CD4-positive, alpha-beta T cell (primary cell): ENCODE measurements at regions not wholly inside any gene's neighbourhood (a gene's known extent, or its start where the extent isn't known, plus 50 kb on each side); places are given as distances from the start of the nearest gene placed in this dataset.

Experiments used
- ATAC-seq: fragments of 200-7000 bp; cut with Tn5 transposase; one replicate; pipeline ENCODE4 v1.10.0; 2022; ENCODE audit warnings: mild to moderate bottlenecking; ENCODE audit not compliant: poor library complexity
- CTCF ChIA-PET: fragments of 350-600 bp; sonication (Branson Sonifier 250); formaldehyde crosslinking; loops from one replicate; lab custom pipeline; 2021; ENCODE audit warnings: antibody characterized with exemption, inconsistent platforms; lab: Charles Lee
- POLR2A ChIA-PET: fragments of 350-600 bp; sonication (Branson Sonifier 250); formaldehyde crosslinking; loops from one replicate; lab custom pipeline; 2021; ENCODE audit warnings: antibody characterized with exemption, inconsistent platforms; lab: Charles Lee
- DNase-seq, 14 experiments: peaks; one replicate each; pipeline ENCODE4 v3.0.0-alpha.2; 2013 to 2020; ENCODE audit warnings: mixed read lengths in 2 of 14
- H3K27ac ChIP-seq, 2 donors: one replicate each; pipeline versions ENCODE4 v1.5.1 to v1.7.0; 2013; ENCODE audit warnings: low read length in 2 of 2, low read depth in 1 of 2, mild to moderate bottlenecking in 1 of 2
- H3K27me3 ChIP-seq, 2 experiments: 1 replicate in 1 of 2; 2 replicates in 1 of 2; pipeline versions ENCODE4 v1.6.1 to v1.7.0; 2013; ENCODE audit warnings: low read length in 2 of 2, control low read depth in 1 of 2, mild to moderate bottlenecking in 1 of 2, moderate library complexity in 1 of 2; ENCODE audit not compliant: insufficient read depth in 2 of 2, control insufficient read depth in 1 of 2
- H3K36me3 ChIP-seq: one replicate; pipeline ENCODE4 v1.6.1; 2013; ENCODE audit warnings: low read length, control low read depth; ENCODE audit not compliant: insufficient read depth
- H3K4me1 ChIP-seq: one replicate; pipeline ENCODE4 v1.6.1; 2013; ENCODE audit warnings: low read length, control low read depth; ENCODE audit not compliant: insufficient read depth
- H3K4me3 ChIP-seq: one replicate; pipeline ENCODE4 v1.5.1; 2013; ENCODE audit warnings: mild to moderate bottlenecking, low read length, moderate library complexity
- H3K9me3 ChIP-seq, 2 experiments: 1 replicate in 1 of 2; 2 replicates in 1 of 2; pipeline versions ENCODE4 v1.6.1 to v1.7.0; 2013; ENCODE audit warnings: low read length in 2 of 2, mild to moderate bottlenecking in 2 of 2, control low read depth in 1 of 2, moderate library complexity in 1 of 2; ENCODE audit not compliant: control insufficient read depth in 1 of 2, insufficient read depth in 1 of 2
- H3K27ac Mint-ChIP-seq: one replicate; pipeline ENCODE4 v1.8.0; 2020; ENCODE audit warnings: mixed read lengths
- H3K27me3 Mint-ChIP-seq: one replicate; pipeline ENCODE4 v1.8.0; 2021; ENCODE audit warnings: mixed read lengths
- H3K36me3 Mint-ChIP-seq: one replicate; pipeline ENCODE4 v1.8.0; 2021; ENCODE audit warnings: low read depth, mixed read lengths
- H3K4me1 Mint-ChIP-seq: one replicate; pipeline ENCODE4 v1.8.0; 2021; ENCODE audit warnings: low read depth, mixed read lengths
- H3K4me3 Mint-ChIP-seq: one replicate; pipeline ENCODE4 v1.8.0; 2020; ENCODE audit warnings: mild to moderate bottlenecking, mixed read lengths
- H3K9me3 Mint-ChIP-seq: one replicate; pipeline ENCODE4 v1.8.0; 2020; ENCODE audit warnings: mixed read lengths
- CTCF ChIP-seq: fragments of 200-600 bp; IDR thresholded peaks from one replicate; pipeline ENCODE4 v1.8.0; 2022; ENCODE audit warnings: antibody characterized with exemption, mild to moderate bottlenecking
- intact Hi-C, 2 experiments: fragments of 100-400 bp; cut with DNase I in 1 of 2; cut with micrococcal nuclease in 1 of 2; formaldehyde crosslinking; loops; one replicate each; pipeline versions ENCODE4 v1.15.1 to v1.9.0; 2023 to 2025; cut with DNase I, micrococcal nuclease

GRCh38 chr5:138625134-138625533 is 49.9 kb upstream of the HSPA9 start:
- Histone ChIP-seq H3K27me3 (peaks cover 5 to 13% of the 10 kb centered on the region in 2 experiments), H3K4me1 (no peaks in the 10 kb centered on the region), H3K27ac (no peak overlapping the region), H3K36me3 (no peaks in the 10 kb centered on the region), H3K9me3 (no peaks in the 10 kb centered on the region), H3K4me3 (no peak overlapping the region)
- H3K27me3 Mint-ChIP-seq: peaks cover 67% of the 10 kb centered on the region
- no peak for TF ChIP-seq CTCF
- intact Hi-C loops: no loop called here
- no peak overlapping the region for H3K27ac Mint-ChIP-seq
- ATAC-seq (no peak), DNase-seq (no peak)
- no peak overlapping the region for H3K4me3 Mint-ChIP-seq
- no peaks in the 10 kb centered on the region for H3K4me1 Mint-ChIP-seq
- ChIA-PET CTCF (no interaction called here), POLR2A (no interaction called here)
- no peaks in the 10 kb centered on the region for H3K36me3 Mint-ChIP-seq
- no peaks in the 10 kb centered on the region for H3K9me3 Mint-ChIP-seq
